K562 (cell line): ENCODE measurements at regions not wholly inside any gene's neighbourhood (a gene's known extent, or its start where the extent isn't known, plus 50 kb on each side); places are given as distances from the start of the nearest gene placed in this dataset.

Experiments used
- ATF1 ChIP-seq, 2 experiments: fragments of 450-650 bp in 1 of 2; IDR thresholded peaks; 2 replicates each; pipeline ENCODE4 v1.6.1; 2016; ENCODE audit warnings: missing compliant biosample characterization in 1 of 2, missing genetic modification characterization in 1 of 2
- HSF4 ChIP-seq: fragments of 250-450 bp; sonication (Bioruptor Pico); IDR thresholded peaks from 2 replicates; pipeline ENCODE4 v2.1.2; 2022; ENCODE audit warnings: mild to moderate bottlenecking, moderate library complexity, borderline replicate concordance
- IRF2 ChIP-seq: sonication (generic); formaldehyde crosslinking; IDR thresholded peaks from 2 replicates; pipeline ENCODE4 v1.8.1; 2022; ENCODE audit warnings: mild to moderate bottlenecking, missing genetic modification reagents
- MCM3 ChIP-seq: fragments of 450-650 bp; IDR thresholded peaks from 2 replicates; pipeline ENCODE4 v1.6.1; 2016
- TSC22D4 ChIP-seq: fragments of 450-650 bp; IDR thresholded peaks from 2 replicates; pipeline ENCODE4 v1.6.1; 2016; ENCODE audit warnings: missing genetic modification characterization, missing biosample characterization, control low read depth
- ZNF609 ChIP-seq: sonication (generic); formaldehyde crosslinking; IDR thresholded peaks from 2 replicates; pipeline ENCODE4 v1.8.1; 2023; ENCODE audit warnings: missing genetic modification reagents, mild to moderate bottlenecking, borderline replicate concordance
- TF ChIP-seq, protein P1 (sequence below): fragments of 450-650 bp; conservative IDR thresholded peaks from 2 replicates; pipeline ENCODE4 v1.6.1; 2016; ENCODE audit warnings: missing genetic modification characterization, low read depth, mild to moderate bottlenecking, missing compliant biosample characterization, moderate library complexity
- TF ChIP-seq, protein P2 (sequence below): sonication (generic); formaldehyde crosslinking; IDR thresholded peaks from 2 replicates; pipeline ENCODE4 v1.8.0; 2022; ENCODE audit warnings: missing genetic modification reagents, mild to moderate bottlenecking, moderate library complexity, borderline replicate concordance

DNA sequence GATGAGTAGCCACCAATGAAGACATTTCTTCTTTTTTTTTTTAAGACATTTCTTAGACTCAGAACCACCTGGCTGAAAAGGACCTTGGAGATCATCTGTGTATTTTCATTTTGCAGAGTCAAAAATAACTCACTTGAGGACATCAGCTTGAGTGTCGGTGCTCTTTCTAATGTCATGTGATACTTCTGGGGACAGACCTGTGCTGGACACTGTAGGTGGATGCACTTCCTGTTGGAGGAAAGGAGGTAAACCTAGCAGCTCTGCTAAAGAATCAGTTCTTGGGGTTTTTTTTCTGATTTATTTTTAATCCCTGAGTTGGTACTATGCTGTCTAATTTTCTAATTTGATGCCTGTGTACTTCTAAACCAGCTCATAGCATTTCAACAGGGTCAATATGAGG is 283.9 kb upstream of the CRIM1 start (continued):
- TF ChIP-seq ZNF609 (no peak), HSF4 (no peak), TSC22D4 (tag) (no peak), IRF2 (CRISPR knock-in tag) (no peak), MCM3 (no peak), ATF1 (CRISPR knock-in tag; IDR thresholded peaks at IDR 0.05) (no peak), ATF1 (tag; IDR thresholded peaks at IDR 0.05) (no peak)
- TF ChIP-seq, protein P1, sequence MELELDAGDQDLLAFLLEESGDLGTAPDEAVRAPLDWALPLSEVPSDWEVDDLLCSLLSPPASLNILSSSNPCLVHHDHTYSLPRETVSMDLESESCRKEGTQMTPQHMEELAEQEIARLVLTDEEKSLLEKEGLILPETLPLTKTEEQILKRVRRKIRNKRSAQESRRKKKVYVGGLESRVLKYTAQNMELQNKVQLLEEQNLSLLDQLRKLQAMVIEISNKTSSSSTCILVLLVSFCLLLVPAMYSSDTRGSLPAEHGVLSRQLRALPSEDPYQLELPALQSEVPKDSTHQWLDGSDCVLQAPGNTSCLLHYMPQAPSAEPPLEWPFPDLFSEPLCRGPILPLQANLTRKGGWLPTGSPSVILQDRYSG (tag), result no peak
- TF ChIP-seq, protein P2, sequence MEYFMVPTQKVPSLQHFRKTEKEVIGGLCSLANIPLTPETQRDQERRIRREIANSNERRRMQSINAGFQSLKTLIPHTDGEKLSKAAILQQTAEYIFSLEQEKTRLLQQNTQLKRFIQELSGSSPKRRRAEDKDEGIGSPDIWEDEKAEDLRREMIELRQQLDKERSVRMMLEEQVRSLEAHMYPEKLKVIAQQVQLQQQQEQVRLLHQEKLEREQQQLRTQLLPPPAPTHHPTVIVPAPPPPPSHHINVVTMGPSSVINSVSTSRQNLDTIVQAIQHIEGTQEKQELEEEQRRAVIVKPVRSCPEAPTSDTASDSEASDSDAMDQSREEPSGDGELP, result no peak
